ENCODE measurements at regions not wholly inside any gene's neighbourhood (a gene's known extent, or its start where the extent isn't known, plus 50 kb on each side); places are given as distances from the start of the nearest gene placed in this dataset.

DNA sequence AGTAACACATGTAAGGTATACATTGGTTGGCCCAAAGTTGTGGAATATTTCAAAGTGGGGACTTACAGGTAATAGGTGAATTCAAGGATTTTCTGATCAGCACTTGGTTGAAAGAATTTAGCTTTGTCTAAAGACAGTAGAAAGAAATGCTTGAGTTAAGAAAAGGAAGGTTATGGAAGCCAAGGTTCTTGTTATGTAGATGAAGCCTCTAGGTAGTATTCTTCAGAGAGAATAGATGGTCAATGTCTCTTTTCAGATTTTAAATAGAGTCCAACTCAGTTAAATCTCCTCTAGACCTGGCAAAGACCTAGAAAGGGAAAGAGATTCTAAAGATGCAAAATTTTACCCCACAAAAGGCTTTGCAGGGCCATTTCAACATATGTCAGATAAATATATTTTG is 157.4 kb downstream of the ANKRD30B start:
- H3K36me3 ChIP-seq (ENCODE audit: insufficient read depth, low read length) = no peaks in the 10 kb centered on the region
- no peak overlapping the region for H3K27ac ChIP-seq (ENCODE audit: low read length)
- H3K4me2 ChIP-seq (ENCODE audit: low read depth, low read length, poor library complexity, severe bottlenecking) = no peak overlapping the region
- no peaks in the 10 kb centered on the region for H3K27me3 ChIP-seq (ENCODE audit: low read length)
- H3K9me3 ChIP-seq (ENCODE audit: low read length) = no peaks in the 10 kb centered on the region; the same call in 1 of the 2 replicates
- no peak for DNase-seq
- H2AFZ ChIP-seq (ENCODE audit: low read length) = no peak overlapping the region
- H3K4me1 ChIP-seq (ENCODE audit: low read length) = no peaks in the 10 kb centered on the region
- no peaks in the 10 kb centered on the region for H4K20me1 ChIP-seq (ENCODE audit: insufficient read depth, low read depth, low read length)
- no peaks in the 10 kb centered on the region for H3K79me2 ChIP-seq (ENCODE audit: low read length)
- no peak overlapping the region for H3K9ac ChIP-seq (ENCODE audit: low read length)
- no peaks in the 10 kb centered on the region; the same call in 1 of the 2 replicates for H3K9me2 ChIP-seq (replicated peaks; ENCODE audit: insufficient read depth, low read length)
- H3K4me3 ChIP-seq (ENCODE audit: low read length) = no peak overlapping the region

DNA sequence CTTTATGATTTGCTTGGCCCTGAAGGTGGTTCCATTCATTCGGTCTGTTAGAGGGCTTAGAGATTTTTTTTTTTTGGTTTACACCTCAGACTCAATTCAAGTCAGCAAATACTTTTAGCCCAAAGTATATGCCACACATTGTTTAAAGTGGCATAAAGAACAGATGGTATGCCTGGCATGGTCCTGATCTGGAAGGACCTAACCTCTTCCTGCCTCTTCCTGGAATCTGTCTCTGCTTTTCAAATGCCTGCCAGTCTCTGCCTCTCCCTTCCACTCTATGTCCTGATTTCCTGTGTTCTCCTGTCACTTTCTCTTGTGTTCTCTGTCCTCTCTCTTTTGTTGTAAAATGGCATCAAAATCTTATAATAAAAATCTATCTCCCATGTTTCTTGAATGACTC is 158.0 kb downstream of the ANKRD30B start:
- H4K20me1 ChIP-seq (ENCODE audit: insufficient read depth, low read depth, low read length) = no peaks in the 10 kb centered on the region
- no peak overlapping the region for H3K27ac ChIP-seq (ENCODE audit: low read length)
- no peak overlapping the region for H3K4me2 ChIP-seq (ENCODE audit: low read depth, low read length, poor library complexity, severe bottlenecking)
- H3K9ac ChIP-seq (ENCODE audit: low read length) = no peak overlapping the region
- H3K9me2 ChIP-seq (replicated peaks; ENCODE audit: insufficient read depth, low read length) = no peaks in the 10 kb centered on the region; the same call in 1 of the 2 replicates
- no peaks in the 10 kb centered on the region for H3K36me3 ChIP-seq (ENCODE audit: insufficient read depth, low read length)
- H3K27me3 ChIP-seq (ENCODE audit: low read length) = no peaks in the 10 kb centered on the region
- no peaks in the 10 kb centered on the region for H3K79me2 ChIP-seq (ENCODE audit: low read length)
- H3K4me3 ChIP-seq (ENCODE audit: low read length) = no peak overlapping the region
- H3K9me3 ChIP-seq (ENCODE audit: low read length) = no peaks in the 10 kb centered on the region; the same call in 1 of the 2 replicates
- H2AFZ ChIP-seq (ENCODE audit: low read length) = no peak overlapping the region
- no peak for DNase-seq
- no peaks in the 10 kb centered on the region for H3K4me1 ChIP-seq (ENCODE audit: low read length)

DNA sequence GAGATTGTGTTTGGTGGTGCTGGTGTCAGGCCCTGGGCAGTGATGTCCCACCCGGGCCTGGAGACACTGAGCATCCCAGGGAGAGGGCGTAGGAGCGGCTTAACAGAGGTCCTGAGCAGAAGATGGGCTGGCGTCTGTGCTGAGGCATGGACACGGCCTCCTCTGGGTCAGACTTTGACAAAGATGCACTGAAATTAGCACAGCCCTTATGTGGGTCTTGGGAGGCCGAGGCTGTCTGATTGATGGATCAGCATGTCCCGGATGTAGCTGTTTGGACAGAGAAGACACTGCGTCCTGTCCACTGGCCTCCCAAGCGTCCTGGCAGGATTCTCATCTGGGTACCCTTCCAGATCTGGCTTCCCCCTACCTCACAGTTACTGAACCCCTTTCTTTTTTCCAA is 159.4 kb downstream of the ANKRD30B start:
- H2AFZ ChIP-seq (ENCODE audit: low read length) = no peak overlapping the region
- no peak for DNase-seq
- no peak overlapping the region for H3K4me2 ChIP-seq (ENCODE audit: low read depth, low read length, poor library complexity, severe bottlenecking)
- no peaks in the 10 kb centered on the region for H3K4me1 ChIP-seq (ENCODE audit: low read length)
- peaks cover 4% of the 10 kb centered on the region; the same call in 1 of the 2 replicates for H3K9me3 ChIP-seq (ENCODE audit: low read length)
- no peak overlapping the region for H3K4me3 ChIP-seq (ENCODE audit: low read length)
- H4K20me1 ChIP-seq (ENCODE audit: insufficient read depth, low read depth, low read length) = no peaks in the 10 kb centered on the region
- H3K36me3 ChIP-seq (ENCODE audit: insufficient read depth, low read length) = no peaks in the 10 kb centered on the region
- no peaks in the 10 kb centered on the region for H3K9me2 ChIP-seq (replicated peaks; ENCODE audit: insufficient read depth, low read length)
- H3K27me3 ChIP-seq (ENCODE audit: low read length) = no peaks in the 10 kb centered on the region
- no peaks in the 10 kb centered on the region for H3K79me2 ChIP-seq (ENCODE audit: low read length)
- no peak overlapping the region for H3K9ac ChIP-seq (ENCODE audit: low read length)
- no peak overlapping the region for H3K27ac ChIP-seq (ENCODE audit: low read length)

DNA sequence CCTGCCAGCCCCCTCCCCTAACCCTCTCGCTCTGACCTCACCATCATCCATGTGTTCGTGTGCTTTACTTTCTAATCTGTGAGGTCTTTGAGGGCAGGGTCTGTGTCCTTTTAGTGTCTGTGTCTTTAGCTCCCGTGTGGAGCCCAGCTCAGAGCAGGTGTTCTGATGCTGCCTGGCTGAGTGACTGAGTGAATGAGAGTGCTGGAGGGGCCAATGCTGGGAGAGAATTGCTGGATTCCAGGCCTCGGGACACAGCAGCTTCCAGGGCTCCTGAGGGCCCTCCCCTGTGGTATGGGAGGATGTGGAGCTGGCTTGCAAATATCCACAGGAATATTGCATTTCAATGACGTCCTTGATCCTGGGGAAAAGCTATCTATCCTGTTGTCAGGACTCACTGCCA is 160.6 kb downstream of the ANKRD30B start:
- no peaks in the 10 kb centered on the region for H3K79me2 ChIP-seq (ENCODE audit: low read length)
- no peak for DNase-seq

DNA sequence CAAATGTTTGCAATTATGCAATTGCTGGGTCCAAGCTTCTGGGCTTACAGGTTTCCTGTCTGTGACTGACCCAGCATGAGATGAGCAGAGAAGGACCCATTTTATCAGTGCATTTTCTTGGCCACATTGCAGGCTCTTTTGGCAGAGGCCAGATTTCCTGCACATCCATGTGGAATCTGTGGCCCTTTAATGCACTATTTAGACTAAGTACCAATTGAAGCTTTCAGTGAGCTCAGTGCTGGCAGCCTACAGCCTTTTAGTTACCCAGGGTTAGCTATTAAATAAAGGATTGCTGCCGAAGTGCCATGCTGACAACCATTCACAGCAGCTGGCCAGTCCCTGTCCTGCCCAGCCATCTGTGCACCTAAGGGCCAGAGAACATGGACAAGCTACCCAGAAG is 165.0 kb downstream of the ANKRD30B start:
- Histone ChIP-seq H3K79me2 (ENCODE audit: low read length) (no peaks in the 10 kb centered on the region), H3K4me1 (ENCODE audit: low read length) (no peaks in the 10 kb centered on the region), H3K27ac (ENCODE audit: low read length) (no peak overlapping the region), H3K9me2 (replicated peaks; ENCODE audit: insufficient read depth, low read length) (no peaks in the 10 kb centered on the region), H3K4me2 (ENCODE audit: low read depth, low read length, poor library complexity, severe bottlenecking) (no peak overlapping the region), H3K9ac (ENCODE audit: low read length) (no peak overlapping the region), H3K9me3 (ENCODE audit: low read length) (peaks cover 4% of the 10 kb centered on the region), H2AFZ (ENCODE audit: low read length) (no peak overlapping the region), H3K4me3 (ENCODE audit: low read length) (no peak overlapping the region), H4K20me1 (ENCODE audit: insufficient read depth, low read depth, low read length) (no peaks in the 10 kb centered on the region), H3K27me3 (ENCODE audit: low read length) (no peaks in the 10 kb centered on the region), H3K36me3 (ENCODE audit: insufficient read depth, low read length) (no peaks in the 10 kb centered on the region)
- DNase-seq = no peak

More for the DNA sequence above, 160.6 kb downstream of the ANKRD30B start:
- no peaks in the 10 kb centered on the region for H3K27me3 ChIP-seq (ENCODE audit: low read length)
- no peak overlapping the region for H3K27ac ChIP-seq (ENCODE audit: low read length)
- H3K9ac ChIP-seq (ENCODE audit: low read length) = no peak overlapping the region
- no peaks in the 10 kb centered on the region for H3K36me3 ChIP-seq (ENCODE audit: insufficient read depth, low read length)
- H3K4me3 ChIP-seq (ENCODE audit: low read length) = no peak overlapping the region
- H3K9me3 ChIP-seq (ENCODE audit: low read length) = peaks cover 4% of the 10 kb centered on the region; the same call in 1 of the 2 replicates
- no peaks in the 10 kb centered on the region for H3K9me2 ChIP-seq (replicated peaks; ENCODE audit: insufficient read depth, low read length)
- H3K4me2 ChIP-seq (ENCODE audit: low read depth, low read length, poor library complexity, severe bottlenecking) = no peak overlapping the region
- H2AFZ ChIP-seq (ENCODE audit: low read length) = no peak overlapping the region
- H4K20me1 ChIP-seq (ENCODE audit: insufficient read depth, low read depth, low read length) = no peaks in the 10 kb centered on the region
- no peaks in the 10 kb centered on the region for H3K4me1 ChIP-seq (ENCODE audit: low read length)

DNA sequence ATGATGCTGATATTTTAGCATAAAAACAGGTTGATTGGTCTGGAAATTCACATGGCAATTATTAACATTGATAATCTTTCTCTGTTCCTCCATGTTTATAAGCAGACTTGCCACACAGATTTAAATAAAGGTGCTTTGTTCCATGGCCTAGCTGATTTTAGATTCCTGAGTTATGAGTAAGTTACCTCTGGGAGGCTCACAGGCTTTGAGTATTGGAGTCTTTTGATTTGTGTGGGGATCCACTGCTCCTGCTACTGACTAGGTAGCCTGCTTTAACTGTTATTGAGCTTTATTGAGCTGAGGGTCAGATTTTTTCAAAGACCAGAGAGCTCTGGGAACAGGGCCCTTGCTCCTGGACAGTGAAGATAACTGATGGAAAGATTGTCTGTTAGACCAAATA is 166.1 kb downstream of the ANKRD30B start:
- no peak overlapping the region for H3K4me3 ChIP-seq (ENCODE audit: low read length)
- no peaks in the 10 kb centered on the region for H3K79me2 ChIP-seq (ENCODE audit: low read length)
- no peak overlapping the region for H3K4me2 ChIP-seq (ENCODE audit: low read depth, low read length, poor library complexity, severe bottlenecking)
- DNase-seq = no peak
- H3K36me3 ChIP-seq (ENCODE audit: insufficient read depth, low read length) = no peaks in the 10 kb centered on the region
- peaks cover 4% of the 10 kb centered on the region for H3K9me3 ChIP-seq (ENCODE audit: low read length)
- no peaks in the 10 kb centered on the region for H3K9me2 ChIP-seq (replicated peaks; ENCODE audit: insufficient read depth, low read length)
- H2AFZ ChIP-seq (ENCODE audit: low read length) = no peak overlapping the region
- no peaks in the 10 kb centered on the region for H4K20me1 ChIP-seq (ENCODE audit: insufficient read depth, low read depth, low read length)
- H3K27me3 ChIP-seq (ENCODE audit: low read length) = no peaks in the 10 kb centered on the region
- H3K9ac ChIP-seq (ENCODE audit: low read length) = no peak overlapping the region
- H3K27ac ChIP-seq (ENCODE audit: low read length) = no peak overlapping the region
- H3K4me1 ChIP-seq (ENCODE audit: low read length) = no peaks in the 10 kb centered on the region

DNA sequence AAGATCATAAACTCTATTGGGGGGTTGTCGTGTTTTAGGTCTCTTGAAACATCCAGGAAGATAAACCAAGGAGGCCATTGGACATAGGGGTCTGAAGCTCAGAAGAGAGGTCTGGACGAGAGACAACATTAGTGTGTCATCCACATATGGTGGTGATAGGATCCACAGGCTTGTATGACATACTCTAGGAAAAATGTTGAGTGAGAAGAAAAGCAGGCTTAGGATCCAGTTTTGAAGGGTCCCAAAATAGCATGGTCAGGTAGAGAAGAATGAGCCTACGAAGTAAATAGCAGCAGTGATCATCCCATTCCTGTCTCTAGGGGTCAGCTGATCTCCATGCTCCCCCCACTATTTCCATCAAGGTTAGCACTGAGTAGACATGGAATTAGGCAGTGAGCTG is 166.8 kb downstream of the ANKRD30B start:
- Histone ChIP-seq H2AFZ (ENCODE audit: low read length) (no peak overlapping the region), H3K36me3 (ENCODE audit: insufficient read depth, low read length) (no peaks in the 10 kb centered on the region), H3K9me3 (ENCODE audit: low read length) (peaks cover 4% of the 10 kb centered on the region), H3K9me2 (replicated peaks; ENCODE audit: insufficient read depth, low read length) (no peaks in the 10 kb centered on the region), H3K9ac (ENCODE audit: low read length) (no peak overlapping the region), H3K4me2 (ENCODE audit: low read depth, low read length, poor library complexity, severe bottlenecking) (no peak overlapping the region), H3K4me3 (ENCODE audit: low read length) (no peak overlapping the region), H3K27ac (ENCODE audit: low read length) (no peak overlapping the region), H4K20me1 (ENCODE audit: insufficient read depth, low read depth, low read length) (no peaks in the 10 kb centered on the region), H3K79me2 (ENCODE audit: low read length) (no peaks in the 10 kb centered on the region), H3K27me3 (ENCODE audit: low read length) (no peaks in the 10 kb centered on the region), H3K4me1 (ENCODE audit: low read length) (no peaks in the 10 kb centered on the region)
- DNase-seq = no peak

DNA sequence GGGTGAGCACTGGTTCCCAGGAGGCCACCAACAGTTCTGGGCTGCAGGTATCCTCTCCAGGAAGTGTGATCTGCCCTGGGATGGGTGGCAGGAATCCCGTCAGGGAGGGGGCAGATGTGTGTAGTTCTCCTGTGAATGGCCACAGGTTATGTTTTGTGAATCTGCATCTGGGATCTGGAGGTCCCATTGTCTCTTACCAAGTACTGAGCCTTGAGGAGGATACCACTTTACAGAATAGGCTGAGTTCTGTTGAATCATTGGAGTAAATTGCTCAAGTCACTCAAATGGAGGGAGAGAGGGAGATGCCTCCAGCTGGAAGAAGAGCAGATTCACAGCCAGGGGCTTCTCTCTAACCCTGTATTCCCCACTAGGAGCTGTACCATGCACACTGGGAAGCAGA is 168.2 kb downstream of the ANKRD30B start:
- H3K4me2 ChIP-seq (ENCODE audit: low read depth, low read length, poor library complexity, severe bottlenecking) = no peak overlapping the region
- H2AFZ ChIP-seq (ENCODE audit: low read length) = no peak overlapping the region
- H3K27ac ChIP-seq (ENCODE audit: low read length) = no peak overlapping the region
- H3K9ac ChIP-seq (ENCODE audit: low read length) = no peak overlapping the region
- DNase-seq = no peak
- peaks cover 4% of the 10 kb centered on the region for H3K9me3 ChIP-seq (ENCODE audit: low read length)
- H3K4me1 ChIP-seq (ENCODE audit: low read length) = no peaks in the 10 kb centered on the region
- no peaks in the 10 kb centered on the region for H3K9me2 ChIP-seq (replicated peaks; ENCODE audit: insufficient read depth, low read length)
- H3K27me3 ChIP-seq (ENCODE audit: low read length) = no peaks in the 10 kb centered on the region
- H4K20me1 ChIP-seq (ENCODE audit: insufficient read depth, low read depth, low read length) = no peaks in the 10 kb centered on the region
- no peak overlapping the region for H3K4me3 ChIP-seq (ENCODE audit: low read length)
- H3K36me3 ChIP-seq (ENCODE audit: insufficient read depth, low read length) = no peaks in the 10 kb centered on the region
- H3K79me2 ChIP-seq (ENCODE audit: low read length) = no peaks in the 10 kb centered on the region

DNA sequence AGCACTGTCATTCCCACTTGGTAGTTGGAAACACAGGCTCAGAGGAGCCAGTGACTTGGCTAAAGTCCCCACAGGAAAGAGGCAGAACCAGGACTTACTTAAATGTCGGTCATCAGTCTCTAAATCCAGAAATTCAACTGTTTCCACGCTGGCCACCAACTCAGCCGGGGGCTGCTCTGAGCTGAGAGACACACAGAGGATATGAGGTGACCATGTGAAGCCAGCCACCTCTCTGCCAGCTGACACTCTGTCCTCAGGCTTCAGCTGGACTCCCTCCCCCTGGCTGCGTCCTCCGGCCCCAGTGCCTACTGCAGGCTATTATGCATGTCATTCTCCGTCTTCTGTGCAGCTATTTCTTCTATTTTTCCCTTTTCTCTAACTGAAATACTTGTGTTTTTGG is 168.9 kb downstream of the ANKRD30B start:
- Histone ChIP-seq H3K36me3 (ENCODE audit: insufficient read depth, low read length) (no peaks in the 10 kb centered on the region), H3K27me3 (ENCODE audit: low read length) (no peaks in the 10 kb centered on the region), H2AFZ (ENCODE audit: low read length) (no peak overlapping the region), H3K4me3 (ENCODE audit: low read length) (no peak overlapping the region), H3K9me2 (replicated peaks; ENCODE audit: insufficient read depth, low read length) (no peaks in the 10 kb centered on the region), H3K79me2 (ENCODE audit: low read length) (no peaks in the 10 kb centered on the region), H3K4me1 (ENCODE audit: low read length) (no peaks in the 10 kb centered on the region), H4K20me1 (ENCODE audit: insufficient read depth, low read depth, low read length) (no peaks in the 10 kb centered on the region), H3K27ac (ENCODE audit: low read length) (no peak overlapping the region), H3K9me3 (ENCODE audit: low read length) (peaks cover 4% of the 10 kb centered on the region), H3K4me2 (ENCODE audit: low read depth, low read length, poor library complexity, severe bottlenecking) (no peak overlapping the region), H3K9ac (ENCODE audit: low read length) (no peak overlapping the region)
- no peak for DNase-seq
